Fibroblast of skin of back (primary cell): ENCODE measurements at regions not wholly inside any gene's neighbourhood (a gene's known extent, or its start where the extent isn't known, plus 50 kb on each side); places are given as distances from the start of the nearest gene placed in this dataset.

Experiments
- DNase-seq: peaks from one replicate; pipeline ENCODE4 v3.0.0-alpha.2; 2013

DNA sequence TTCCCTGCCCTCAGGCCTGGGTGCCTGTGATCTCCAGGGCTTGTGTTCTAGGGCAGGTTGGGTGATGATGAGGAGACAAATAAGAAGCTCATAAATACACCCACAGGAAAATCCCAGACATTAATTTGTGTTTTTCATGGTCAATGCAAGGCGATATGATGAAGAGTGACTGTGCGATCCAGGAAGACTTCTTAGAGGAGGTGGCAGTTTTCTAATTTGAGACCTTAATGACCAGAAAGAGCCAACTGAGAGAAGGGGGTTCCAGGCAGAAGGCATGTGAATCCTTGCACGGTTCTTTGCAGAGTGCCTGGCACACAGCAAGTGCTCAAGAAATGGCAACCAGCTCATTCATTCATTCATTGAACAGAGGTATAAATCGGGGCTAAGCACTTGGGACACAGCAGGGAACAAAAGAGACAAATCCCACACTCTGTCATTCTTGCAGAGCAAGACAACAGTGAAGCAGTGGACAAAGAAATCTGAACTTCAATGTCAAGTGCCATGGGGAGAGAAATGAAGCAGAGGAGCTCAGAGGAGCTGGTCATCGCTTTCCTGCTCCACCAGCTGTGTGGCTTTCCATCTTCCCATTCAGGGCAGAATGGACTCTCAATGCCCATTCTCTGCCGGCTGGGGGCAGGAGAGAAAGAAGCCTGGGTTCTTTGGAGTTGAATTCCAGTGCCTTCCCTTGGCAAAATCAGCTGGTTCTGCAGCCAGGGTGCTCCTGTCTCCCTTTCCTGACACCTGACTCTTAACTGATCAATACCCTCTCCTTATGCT is 128.3 kb downstream of the AACS start:
- no peak for DNase-seq

DNA sequence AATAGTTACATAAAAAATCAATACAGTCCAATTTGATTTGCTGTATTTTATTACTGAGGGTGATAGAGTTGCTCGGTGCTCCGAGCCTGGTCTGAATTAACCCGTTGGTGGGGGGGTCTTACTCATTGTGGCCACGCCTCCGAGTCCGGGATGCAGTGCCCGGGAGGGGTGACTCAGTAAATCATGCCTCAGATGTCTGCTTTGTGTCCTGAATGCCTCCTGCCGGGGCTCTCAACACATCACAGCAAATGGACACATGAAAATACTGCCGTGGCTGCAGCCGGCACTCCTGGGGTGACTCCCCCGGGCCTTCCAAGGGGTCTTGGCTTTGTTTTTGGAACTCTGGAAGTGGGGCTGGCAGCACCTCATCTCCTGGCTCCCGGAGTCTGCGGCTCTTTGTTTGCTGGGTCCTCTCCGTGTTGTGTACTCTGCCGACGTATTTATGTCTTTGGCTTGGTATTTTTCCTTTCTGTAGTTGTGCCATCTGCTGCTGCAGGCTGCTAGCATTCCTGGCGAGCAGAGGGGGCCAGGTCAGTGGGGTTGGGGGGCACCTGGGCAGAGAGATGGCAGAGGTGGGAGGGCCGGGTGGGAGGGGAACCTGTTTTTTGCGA is 129.0 kb downstream of the AACS start:
- DNase-seq: peak; percentile 66

DNA sequence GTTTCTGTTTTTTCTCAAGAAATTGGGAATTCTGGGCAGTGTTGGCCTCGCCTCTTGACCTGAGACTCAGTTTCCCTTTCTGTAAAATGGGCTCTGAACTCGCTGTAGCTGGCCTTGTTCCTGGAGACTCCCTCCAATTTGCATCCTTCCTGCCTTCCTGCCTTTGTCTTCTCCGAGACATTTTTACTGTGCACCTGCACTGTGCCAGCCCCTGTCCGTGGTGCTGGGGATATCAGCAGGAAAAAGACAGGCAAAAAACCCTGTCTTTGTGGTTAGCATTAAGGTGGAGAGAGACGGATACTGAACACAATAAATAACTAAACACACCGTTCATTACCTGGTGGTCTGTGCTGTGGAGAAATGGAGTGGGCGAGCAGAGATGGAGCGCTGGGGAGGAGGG is 129.8 kb downstream of the AACS start:
- no peak for DNase-seq

DNA sequence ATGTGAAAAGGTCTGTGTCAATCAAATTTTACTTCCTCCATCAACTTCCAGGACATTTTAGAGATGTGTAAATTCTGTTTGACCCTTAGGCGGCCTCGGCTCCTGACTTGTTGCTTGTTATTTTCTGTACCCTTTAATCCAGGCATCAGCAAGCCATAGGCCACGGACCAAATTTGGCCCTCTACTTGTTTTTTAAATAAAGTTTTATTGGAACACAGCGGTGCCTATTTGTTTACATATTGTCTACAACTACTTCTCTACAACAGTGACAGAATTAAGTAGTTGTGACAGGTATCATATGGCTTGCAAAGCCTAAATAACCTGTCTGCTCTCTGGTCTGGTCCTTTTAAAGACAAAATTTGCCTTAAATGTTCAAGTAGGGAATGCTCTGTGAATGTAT is 132.1 kb downstream of the AACS start:
- no peak for DNase-seq

DNA sequence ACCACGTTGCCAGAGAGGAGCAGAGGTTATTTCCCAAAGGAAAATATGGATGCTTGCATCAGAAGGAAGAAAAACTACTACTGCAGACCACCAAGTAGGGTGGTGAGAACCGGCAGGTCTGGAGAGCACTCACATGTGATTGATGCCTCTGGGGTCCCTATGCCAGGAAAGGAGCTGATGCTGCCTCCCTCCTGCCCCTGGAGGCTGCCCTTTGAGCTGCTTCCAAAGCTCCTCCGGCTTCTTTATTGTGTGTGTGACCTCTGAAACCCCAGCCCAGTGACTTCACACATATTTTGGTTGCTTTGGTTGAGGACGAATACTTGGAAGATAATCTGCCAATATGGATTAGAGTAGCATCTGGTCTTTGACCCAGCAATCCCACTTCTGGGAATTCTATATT is 133.4 kb downstream of the AACS start:
- DNase-seq: no peak

DNA sequence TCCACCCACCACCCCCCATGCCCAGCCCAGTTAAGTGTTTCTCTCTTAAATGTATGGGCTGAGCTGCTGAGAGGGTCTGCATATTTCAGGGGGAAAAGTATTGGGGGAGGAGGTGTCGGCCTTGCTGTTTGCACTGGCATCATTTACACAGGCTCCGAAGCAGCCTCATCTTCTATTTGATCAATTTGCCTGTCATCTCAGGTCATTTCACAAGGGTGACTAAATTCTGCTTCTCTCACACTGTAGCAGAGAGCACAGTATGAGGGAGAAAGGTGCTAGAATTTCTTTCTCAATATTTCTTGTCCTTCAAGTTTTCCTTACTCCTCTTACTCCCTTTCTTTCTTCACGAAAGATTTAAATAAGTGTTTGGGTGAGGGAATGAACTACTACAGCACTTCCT is 135.9 kb downstream of the AACS start:
- DNase-seq: no peak

DNA sequence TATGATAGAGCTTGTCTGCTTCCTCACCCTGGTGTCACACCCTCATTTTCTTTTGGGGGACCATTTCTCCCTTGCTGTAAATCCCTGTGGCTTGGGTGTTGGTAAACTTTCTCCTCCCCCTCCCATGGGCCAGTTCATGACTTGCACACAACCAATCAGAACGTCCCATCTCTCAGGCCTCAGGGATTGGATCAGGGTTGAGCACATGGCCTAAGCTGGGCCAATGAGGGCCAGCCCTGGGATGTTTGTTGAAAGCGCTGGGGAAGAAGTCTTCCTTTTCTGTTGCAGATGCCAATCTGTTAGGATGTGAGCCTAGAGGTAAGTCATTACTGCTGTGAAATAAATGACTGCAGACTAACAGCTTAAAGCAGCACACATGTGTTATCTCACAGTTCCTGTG is 136.7 kb downstream of the AACS start:
- DNase-seq: no peak

DNA sequence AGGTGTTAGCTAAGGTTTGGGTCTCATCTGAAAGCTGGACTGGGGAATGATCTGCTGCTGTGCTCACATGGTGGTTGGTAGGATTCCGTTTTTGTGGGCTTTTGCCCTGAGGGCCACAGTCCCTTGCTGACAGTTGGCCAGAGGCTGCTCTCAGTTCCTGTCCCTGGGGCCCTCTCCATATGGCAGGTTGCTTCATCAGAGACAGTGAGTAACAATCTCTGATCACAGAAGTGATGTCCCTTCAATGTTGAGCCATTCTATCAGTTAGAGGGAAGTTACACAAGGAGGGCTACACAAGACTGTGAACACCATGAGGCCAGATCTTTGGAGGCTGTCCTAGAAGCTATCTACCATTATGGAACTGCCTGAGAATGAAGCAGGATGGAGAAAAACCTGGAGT is 137.2 kb downstream of the AACS start:
- no peak for DNase-seq

DNA sequence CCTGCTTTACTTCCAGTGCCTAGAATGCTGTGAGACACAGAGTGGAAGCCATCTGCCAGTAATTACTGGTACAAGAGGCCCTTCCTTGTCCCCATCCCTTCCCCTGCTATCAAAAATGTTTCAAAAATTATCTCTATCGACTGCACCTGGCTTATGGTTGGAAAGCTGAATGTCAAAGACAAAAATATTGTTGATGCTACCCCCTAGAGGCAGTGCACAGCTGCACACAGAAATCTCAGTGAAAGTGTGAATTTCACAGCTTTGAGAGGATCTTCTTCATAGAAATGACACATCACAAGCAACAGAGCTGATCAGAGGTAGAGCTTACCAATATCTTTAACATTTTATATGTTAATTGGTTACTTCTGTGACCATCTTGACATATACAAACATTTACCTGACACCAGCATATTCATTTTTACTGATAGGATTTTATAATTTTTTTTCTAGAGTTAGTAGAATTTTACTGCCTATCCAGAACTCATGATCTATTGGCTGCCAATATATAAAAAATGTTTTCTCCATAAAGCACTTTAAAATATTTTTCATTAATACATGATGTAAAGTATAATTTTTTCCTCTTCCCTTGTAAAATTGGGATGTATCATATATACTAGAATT is 138.0 kb downstream of the AACS start:
- no peak for DNase-seq

DNA sequence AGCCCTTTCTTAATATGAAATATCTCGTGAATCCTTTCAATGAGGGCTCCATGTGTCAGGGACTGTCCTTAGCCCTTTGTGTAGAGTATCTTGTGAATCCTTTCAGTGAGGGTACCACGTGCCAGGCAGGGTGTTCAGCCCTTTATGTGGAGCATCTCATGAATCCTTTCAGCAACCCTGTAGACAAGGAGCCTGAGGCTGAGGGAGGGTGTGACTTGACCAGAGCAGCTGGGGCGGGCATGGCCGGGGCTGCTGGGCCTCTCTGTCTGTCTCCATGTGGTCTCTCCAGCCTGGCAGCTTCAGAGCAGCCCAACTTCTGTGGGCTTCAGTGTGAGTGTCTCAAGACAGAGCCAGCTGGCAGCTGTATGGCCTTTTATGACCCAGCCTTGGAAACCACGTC is 140.2 kb downstream of the AACS start:
- DNase-seq: no peak

DNA sequence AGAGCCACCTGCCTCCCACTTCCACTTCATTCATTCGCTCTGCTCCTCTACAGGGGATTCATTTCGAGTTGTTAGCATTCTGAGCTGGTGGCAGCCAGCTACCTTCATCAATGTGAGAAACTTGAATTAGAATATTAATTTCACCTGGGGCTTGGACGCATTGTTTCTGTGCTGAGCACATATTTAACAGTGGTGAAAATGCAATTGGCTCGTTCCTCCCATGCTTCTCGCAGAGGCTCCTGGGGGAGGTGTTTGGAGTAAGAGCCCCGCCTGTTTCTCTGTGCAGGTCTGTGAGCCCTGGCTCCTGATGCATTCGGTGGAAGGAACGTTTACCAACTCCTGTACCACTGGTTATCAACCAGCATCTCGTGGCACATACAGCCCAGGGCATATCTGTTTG is 141.5 kb downstream of the AACS start:
- DNase-seq: no peak

DNA sequence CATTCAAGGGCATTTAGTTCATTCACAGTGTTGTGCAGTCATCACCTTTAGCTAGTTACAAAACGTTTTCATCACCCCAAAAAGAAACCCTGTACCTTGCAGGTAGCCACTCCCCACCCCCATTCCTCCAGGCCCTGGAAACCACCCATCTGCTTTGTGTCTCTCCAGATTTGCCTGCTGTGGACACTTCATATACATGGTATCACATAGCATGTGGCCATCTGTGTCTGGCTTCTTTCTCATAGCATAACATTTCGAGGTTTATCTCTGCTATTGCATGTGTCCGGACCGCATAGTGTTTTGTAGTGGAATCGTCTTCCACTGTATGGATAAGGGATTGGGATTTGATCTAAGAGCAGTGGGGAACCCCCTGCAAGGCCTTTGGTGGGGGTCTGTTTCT is 143.1 kb downstream of the AACS start:
- DNase-seq: no peak

DNA sequence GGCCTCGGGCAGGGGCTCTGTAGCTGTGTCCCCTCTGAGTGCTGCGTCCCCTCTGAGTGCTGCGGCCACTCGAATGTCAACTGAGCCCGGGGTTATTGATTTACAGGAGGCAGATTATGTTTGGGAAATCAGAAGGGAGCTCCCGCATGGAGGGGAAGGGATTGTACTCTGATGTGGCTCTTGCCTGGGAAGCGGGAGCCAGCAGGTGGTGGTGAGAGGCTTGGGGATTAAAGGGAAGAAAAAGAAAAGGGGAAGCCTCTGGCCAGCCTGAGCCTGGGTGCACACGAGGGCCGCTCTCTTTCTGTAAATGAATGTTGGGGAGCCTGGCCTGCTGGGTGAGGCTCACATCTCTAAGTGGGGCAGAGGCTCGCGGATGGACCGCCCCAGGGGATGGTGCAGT is 143.7 kb downstream of the AACS start:
- no peak for DNase-seq

DNA sequence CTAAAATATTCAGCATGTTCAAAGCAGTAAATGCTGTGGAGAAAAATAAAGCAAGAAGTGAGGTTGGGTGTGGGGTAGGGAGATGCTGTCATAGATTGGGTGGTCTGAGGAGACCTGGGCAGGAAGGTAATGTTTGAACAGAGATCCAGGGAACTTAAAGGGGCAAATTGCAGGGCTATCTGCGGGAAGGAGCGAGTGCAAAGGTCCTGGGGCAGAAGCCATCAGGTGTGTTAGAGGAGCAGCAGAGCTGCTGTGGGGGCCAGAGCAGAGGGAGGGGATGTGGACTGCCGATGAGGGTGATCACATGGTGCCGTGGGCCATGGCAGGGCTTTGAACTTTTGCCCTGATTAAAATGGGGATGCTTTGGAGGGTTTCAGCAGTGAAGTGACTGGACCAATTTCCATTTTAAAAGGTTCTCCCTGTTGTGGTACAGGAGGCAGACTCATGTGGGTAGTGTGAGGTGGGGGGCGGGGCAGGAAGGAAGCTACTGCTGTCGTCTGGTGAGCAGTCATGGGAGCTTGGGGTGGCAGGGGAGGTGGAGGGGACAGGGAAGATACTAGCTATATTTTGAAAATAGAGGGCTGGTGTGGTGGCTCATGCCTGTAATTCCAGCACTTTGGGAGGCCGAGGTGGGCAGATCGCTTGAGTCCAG is 145.0 kb downstream of the AACS start:
- no peak for DNase-seq

DNA sequence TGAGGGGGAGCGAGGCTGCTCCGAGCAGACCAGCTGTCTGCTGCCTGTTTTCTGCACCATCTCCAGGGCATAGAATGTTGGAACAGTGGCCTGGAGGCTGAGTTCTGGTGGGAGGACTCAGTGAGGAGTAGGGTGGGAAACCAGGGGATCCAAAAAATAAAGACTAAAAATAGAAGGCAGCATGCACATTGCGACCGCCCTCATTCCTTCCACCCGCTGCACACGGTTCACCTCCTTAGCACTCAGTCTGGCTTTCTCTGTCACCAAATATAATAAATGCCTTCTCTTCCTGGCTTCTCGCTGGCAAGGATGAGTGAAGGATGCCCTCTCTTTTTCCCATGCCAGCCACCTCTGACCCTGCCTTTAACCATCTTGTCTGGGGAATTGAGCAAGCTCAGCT is 146.2 kb downstream of the AACS start:
- DNase-seq: no peak

DNA sequence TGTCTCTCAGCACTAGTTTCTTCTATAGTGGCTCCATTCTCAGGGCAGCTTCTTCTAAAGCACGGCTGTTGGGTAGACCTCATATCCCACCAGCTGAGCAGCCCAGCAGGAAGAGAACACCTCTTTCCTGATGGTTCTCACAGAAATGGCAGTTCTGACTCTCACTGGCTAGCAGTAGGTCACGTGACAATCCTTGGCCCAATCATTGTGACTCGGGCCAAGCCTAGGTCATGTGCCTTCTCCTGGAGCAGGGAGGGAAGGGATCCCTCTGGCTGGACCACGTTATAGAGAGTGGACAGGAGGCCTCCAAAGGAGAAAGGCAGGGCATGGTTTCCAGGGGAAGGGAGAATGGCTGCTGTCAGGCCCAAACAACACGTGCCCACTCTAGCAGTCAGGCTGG is 149.1 kb downstream of the AACS start:
- DNase-seq: no peak

DNA sequence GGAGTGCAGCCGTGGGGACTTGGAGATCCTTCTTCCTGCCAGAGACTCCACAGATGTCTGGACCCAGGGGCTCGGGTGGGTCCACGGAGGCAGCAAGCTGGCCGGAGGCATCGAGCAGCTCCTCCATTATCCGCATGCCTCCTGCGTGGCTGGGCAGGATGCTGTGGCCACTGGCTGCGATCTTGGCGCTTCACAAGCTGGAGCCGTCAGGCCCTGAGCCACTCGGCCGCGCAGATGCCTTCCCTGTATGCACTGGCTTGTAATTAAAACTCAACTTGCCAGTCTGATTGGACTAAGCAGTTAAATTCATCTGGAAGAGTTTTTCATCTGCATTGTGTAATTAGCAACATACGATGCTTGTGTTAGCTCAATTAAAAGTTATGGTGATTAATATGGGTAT is 151.5 kb downstream of the AACS start:
- DNase-seq: no peak

DNA sequence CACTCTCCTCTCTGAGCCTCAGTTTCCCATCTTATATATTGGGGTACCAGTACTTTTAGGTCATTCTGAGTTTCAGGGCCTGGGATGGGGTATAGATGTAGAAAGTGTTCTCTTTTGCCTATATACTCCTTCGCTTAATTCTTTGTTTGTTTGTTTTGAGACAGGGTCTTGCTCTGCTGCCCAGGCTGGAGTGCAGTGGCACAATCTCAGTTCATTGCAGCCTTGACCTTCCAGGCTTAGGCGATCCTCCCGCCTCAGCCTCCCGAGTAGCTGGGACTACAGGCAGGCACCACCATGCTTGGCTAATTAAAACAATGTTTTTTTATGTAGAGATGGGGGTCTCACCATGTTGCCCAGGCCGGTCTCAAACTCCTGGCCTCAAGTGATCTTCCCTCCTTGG is 152.1 kb downstream of the AACS start:
- DNase-seq: no peak

DNA sequence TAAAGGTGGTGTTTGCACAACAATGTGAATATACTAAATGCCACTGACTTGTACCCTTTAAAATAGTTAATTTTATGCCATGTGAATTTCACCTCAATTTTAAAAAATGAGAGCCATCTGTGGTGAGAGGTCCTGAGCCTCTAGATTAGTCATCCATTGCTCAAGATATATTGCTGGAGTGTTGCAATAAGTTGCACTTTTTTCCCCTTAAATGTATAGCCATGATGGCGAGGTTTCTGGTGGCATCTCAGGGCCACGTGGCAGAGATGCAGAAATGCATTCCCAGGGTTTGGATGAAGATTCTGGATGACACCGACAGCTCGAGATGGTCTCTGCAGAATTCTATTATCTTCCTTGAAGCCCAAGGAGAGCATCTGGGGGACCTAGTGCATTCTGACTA is 153.7 kb downstream of the AACS start:
- DNase-seq: no peak

DNA sequence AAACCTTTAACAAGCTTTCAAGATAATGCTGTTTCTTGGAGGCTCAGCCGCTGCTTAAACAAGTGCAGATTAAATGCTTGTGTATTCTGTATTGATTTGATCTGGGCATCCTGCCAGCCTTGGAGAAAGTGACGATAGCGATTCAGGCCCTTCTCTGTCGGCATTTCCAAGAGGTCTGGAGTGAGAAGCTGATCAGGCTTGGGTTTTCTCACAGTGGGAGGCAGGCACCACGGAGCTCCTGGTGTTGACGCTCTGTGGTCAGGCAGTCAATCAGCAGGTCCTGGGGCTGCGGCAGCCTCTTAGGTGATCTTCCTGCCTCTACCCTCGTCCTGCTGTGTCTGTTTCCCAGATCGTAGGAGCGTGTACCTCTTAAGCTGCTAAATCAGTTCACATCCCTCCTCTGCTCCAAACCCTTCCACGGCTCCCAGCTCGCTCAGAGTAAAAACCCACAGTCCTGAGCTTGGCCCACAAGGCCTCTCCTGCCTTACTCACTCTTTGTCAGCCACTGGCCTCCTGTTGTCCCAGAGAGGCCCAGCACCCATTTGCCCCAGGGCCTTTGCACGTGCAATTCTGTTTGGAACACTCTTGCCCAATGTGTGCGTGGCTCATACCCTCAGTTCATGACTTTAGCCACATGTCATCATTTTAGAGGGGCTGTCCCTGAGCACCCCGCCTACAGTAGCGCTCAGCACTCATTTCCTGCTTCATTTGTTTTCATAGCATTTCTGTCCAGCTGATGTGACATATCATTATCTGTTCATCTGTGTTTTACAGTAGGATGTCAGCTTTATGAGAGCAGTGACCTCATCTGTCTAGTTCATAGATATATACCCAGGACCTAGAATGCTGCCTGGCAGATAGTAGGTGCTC is 155.4 kb downstream of the AACS start:
- DNase-seq: no peak

DNA sequence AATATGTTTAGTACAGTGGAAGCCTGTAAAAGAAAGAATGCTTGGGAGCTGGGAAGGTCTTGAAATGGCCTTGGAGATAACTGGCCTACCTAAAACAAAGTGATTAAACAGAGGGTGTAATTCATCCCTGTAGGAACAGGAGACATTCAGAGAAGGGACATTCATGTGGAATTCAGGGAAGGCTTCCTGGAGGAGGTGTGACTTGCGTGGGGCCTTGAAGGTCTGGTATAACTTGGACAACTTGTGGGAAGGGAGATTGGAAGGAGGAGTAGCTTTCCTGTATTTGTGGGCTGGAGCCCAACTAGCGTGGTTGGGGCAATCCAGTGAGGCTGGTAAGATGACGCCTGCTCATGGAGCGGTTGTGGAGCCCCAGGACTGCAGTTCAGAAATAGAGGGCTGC is 156.4 kb downstream of the AACS start:
- DNase-seq: no peak

DNA sequence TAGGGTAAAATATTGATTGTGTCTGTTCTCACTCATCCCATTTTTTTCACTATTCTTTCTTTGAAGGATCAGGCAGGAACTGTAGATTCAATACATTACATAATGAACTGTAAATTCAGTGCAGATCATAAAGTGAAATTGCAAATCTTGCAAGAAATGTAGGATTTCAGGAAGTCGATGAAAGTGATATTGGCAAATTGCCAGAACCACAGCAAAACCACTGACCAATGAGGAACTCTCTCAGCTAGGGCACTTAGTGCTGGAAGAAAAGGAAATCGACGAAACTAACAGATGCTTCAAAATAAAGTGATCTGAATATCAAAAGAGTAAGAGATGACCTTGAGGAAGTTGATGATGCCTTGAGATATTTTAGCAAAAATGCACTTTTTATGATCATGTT is 157.6 kb downstream of the AACS start:
- DNase-seq: no peak

DNA sequence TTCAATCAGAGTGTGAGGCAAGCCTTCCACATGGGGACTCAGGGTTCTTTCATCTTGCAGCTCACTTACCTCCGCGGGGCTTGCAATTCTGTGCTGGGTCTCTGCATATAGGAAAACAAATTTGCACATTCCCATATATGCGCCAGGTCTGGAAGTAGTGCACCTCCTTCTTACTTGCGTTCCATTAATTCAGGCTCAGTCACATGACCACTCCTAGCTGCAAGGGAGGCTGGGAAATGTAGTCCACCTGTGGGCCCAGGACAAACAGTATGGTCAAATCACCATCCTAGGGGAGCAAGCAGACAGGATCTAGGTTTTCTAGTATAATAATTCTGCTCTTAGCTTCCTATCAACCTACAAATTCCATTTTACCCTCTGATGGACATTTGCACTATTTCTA is 160.4 kb downstream of the AACS start:
- DNase-seq: no peak
